GM12891 (cell line): ENCODE measurements at regions not wholly inside any gene's neighbourhood (a gene's known extent, or its start where the extent isn't known, plus 50 kb on each side); places are given as distances from the start of the nearest gene placed in this dataset.

Experiments
- PAX5 ChIP-seq: IDR thresholded peaks from 2 replicates; pipeline ENCODE4 v1.6.1; 2011; ENCODE audit warnings: low read length, moderate library complexity, mild to moderate bottlenecking; ENCODE audit not compliant: insufficient read depth, severe bottlenecking
- POLR2A ChIP-seq: IDR thresholded peaks from 2 replicates; pipeline ENCODE4 v1.6.1; 2011; ENCODE audit warnings: low read depth, low read length, control low read depth

DNA sequence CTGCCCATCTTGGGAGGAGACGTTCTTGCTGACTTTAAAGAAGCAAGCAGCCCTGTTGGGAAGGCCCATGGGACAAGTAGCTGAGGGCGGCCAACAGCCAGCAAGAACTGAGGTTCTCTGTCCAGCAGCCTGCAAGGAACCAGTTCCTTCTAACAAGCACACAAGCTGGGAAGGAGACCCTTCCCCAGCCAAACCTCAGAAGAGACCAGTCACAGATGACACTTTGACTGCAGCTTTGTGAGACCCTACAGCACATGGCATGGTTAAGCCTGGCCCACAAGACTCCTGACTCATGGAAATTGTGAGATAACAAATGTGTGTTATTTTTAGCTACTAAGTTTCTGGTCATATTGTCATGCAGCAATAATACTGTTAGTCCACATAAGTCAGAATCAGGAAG is 99.9 kb downstream of the PRLHR start:
- TF ChIP-seq POLR2A (no peak), PAX5 (no peak)
